Osteocyte (in vitro differentiated cells): ENCODE measurements at regions not wholly inside any gene's neighbourhood (a gene's known extent, or its start where the extent isn't known, plus 50 kb on each side); places are given as distances from the start of the nearest gene placed in this dataset.
"Not testable (repeated sequence)": the region's sequence is repeated elsewhere in the genome, so short reads cannot be mapped to it uniquely, and the experiment has no call there.

ENCODE experiments used
- DNase-seq: peaks from one replicate; pipeline ENCODE4 v3.0.0; 2021; ENCODE audit warnings: mixed read lengths; ENCODE audit not compliant: unreplicated experiment; ENCODE audit errors: extremely low spot score
- H3K27ac Mint-ChIP-seq: one replicate; pipeline ENCODE4 v1.8.0; 2021; ENCODE audit warnings: mild to moderate bottlenecking, mixed read lengths; ENCODE audit not compliant: unreplicated experiment
- H3K27me3 Mint-ChIP-seq: one replicate; pipeline ENCODE4 v1.8.0; 2021; ENCODE audit warnings: mixed read lengths; ENCODE audit not compliant: unreplicated experiment
- H3K36me3 Mint-ChIP-seq: one replicate; pipeline ENCODE4 v1.8.0; 2021; ENCODE audit warnings: mixed read lengths; ENCODE audit not compliant: unreplicated experiment
- H3K4me1 Mint-ChIP-seq: one replicate; pipeline ENCODE4 v1.8.0; 2021; ENCODE audit warnings: mixed read lengths; ENCODE audit not compliant: unreplicated experiment
- H3K4me3 Mint-ChIP-seq: one replicate; pipeline ENCODE4 v1.8.0; 2021; ENCODE audit warnings: mild to moderate bottlenecking, moderate library complexity, mixed read lengths; ENCODE audit not compliant: unreplicated experiment
- H3K9me3 Mint-ChIP-seq: one replicate; pipeline ENCODE4 v1.8.0; 2021; ENCODE audit warnings: mixed read lengths; ENCODE audit not compliant: unreplicated experiment
- CTCF ChIP-seq: fragments of 200-600 bp; sonication (generic); IDR thresholded peaks from 2 replicates; pipeline ENCODE4 v1.5.0; 2021; ENCODE audit warnings: antibody characterized with exemption, mild to moderate bottlenecking, moderate library complexity

- TF ChIP-seq CTCF, result no peak
- Mint-ChIP-seq H3K36me3 (peaks cover 2% of the 10 kb centered on the region), H3K9me3 (peaks cover 9% of the 10 kb centered on the region), H3K27me3 (no peaks in the 10 kb centered on the region), H3K4me1 (no peaks in the 10 kb centered on the region), H3K27ac (no peak overlapping the region), H3K4me3 (no peak overlapping the region)
- DNase-seq, result no peak
These were observed 115.4 kb upstream of the EMCN start for GRCh38 chr4:100633269-100633668.

DNA sequence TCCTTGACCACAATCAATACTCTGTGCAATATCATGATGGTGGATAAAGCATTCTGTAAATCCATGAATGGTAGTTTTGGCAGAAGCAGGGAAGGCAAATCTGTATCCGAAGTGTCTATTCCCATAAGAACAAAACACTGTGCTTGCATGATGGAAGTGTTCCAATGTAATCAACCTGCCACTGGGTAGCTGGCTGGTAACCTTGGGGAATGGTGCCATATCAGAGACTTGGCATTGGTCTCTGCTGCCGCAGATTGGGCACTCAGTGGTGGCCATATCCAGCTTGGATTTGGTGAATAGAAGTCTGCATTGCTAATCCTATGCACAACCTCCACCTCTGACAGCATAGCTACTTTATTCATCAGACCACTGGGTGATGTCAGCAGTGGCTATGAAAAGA is 114.3 kb upstream of the EMCN start:
- Mint-ChIP-seq H3K36me3 (no peaks in the 10 kb centered on the region), H3K4me3 (no peak overlapping the region), H3K27ac (no peak overlapping the region), H3K9me3 (no peaks in the 10 kb centered on the region), H3K27me3 (no peaks in the 10 kb centered on the region), H3K4me1 (no peaks in the 10 kb centered on the region)
- no peak for TF ChIP-seq CTCF
- no peak for DNase-seq

GRCh38 chr4:100631281-100631968 is 113.6 kb upstream of the EMCN start:
- Mint-ChIP-seq H3K36me3 (no peaks in the 10 kb centered on the region), H3K27ac (no peak overlapping the region), H3K4me3 (no peak overlapping the region), H3K4me1 (no peaks in the 10 kb centered on the region), H3K9me3 (no peaks in the 10 kb centered on the region), H3K27me3 (no peaks in the 10 kb centered on the region)
- DNase-seq, result no peak
- TF ChIP-seq CTCF, result no peak

DNA sequence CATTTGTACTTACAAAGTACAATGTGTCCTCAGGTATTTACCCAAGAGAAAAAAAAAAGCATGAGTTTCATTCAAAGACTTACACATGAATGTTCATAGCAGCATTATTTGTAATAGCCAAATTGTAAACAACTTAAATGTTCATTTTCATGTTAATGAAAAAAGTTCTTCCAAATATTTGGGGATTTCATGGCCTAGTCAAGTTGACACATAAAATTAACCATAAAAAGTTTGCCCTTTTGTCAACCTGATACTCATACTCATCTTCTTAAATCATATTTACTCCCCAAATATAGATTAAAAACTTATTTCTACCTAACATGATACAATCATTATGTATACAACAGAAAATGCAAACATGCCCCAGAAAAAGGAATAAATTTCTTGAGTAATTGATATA is 112.5 kb upstream of the EMCN start:
- no peak overlapping the region for H3K27ac Mint-ChIP-seq
- H3K27me3 Mint-ChIP-seq, result no peaks in the 10 kb centered on the region
- no peaks in the 10 kb centered on the region for H3K4me1 Mint-ChIP-seq
- TF ChIP-seq CTCF, result no peak
- no peaks in the 10 kb centered on the region for H3K36me3 Mint-ChIP-seq
- no peak for DNase-seq
- no peak overlapping the region for H3K4me3 Mint-ChIP-seq
- H3K9me3 Mint-ChIP-seq, result peaks cover 9% of the 10 kb centered on the region

DNA sequence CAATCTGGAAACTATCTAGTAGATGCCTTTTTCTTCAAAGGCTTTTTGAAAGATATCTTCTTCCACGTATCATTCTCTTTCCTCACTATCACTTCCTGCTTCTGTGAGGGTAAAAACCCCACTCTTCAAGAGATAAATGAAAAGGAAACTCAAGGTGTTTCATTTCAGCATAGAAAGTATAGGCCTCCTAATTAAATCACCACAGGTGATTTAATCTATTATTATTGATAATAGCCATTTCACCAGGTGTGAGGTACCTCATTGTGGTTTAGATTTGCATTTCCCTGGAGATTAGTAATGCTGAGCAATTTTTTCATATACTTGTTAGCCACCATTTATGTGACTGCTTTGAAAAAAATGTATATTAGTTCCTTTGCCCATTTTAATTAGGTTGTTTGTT is 92.0 kb upstream of the EMCN start:
- Mint-ChIP-seq H3K4me3 (no peak overlapping the region), H3K36me3 (no peaks in the 10 kb centered on the region), H3K27me3 (peaks cover 12% of the 10 kb centered on the region), H3K9me3 (no peaks in the 10 kb centered on the region), H3K4me1 (no peaks in the 10 kb centered on the region), H3K27ac (no peak overlapping the region)
- TF ChIP-seq CTCF, result no peak
- DNase-seq, result no peak

DNA sequence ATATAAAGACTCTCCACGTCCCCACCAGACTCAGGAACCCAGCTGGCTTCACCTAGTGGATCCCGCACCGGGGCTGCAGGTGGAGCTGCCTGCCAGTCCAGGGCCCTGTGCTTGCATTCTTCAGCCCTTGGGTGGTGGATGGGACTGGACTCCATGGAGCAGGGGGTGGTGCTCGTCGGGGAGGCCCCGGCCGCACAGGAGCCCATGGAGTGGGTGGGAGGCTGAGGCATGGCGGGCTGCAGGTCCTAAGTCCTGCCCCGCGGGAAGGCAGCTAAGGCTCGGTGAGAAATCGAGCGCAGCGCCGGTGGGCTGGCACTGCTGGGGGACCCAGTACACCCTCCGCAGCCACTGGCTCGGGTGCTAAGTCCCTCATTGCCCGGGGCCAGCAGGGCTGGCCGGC is 90.8 kb upstream of the EMCN start:
- H3K9me3 Mint-ChIP-seq, H3K4me3 Mint-ChIP-seq, DNase-seq, H3K36me3 Mint-ChIP-seq, H3K27ac Mint-ChIP-seq, H3K4me1 Mint-ChIP-seq: not testable (repeated sequence)
- peaks cover 15% of the 10 kb centered on the region for H3K27me3 Mint-ChIP-seq
